BJ (cell line): ENCODE measurements at regions not wholly inside any gene's neighbourhood (a gene's known extent, or its start where the extent isn't known, plus 50 kb on each side); places are given as distances from the start of the nearest gene placed in this dataset.

Experiments
- CTCF ChIA-PET: fragments of 350-600 bp; formaldehyde crosslinking; extraction: SDS; loops from one replicate; lab custom pipeline; 2021; ENCODE audit warnings: antibody characterized with exemption, inconsistent platforms; lab: Yijun Ruan, JAX
- POLR2A ChIA-PET: fragments of 300-600 bp; sonication (Branson Sonifier 250); formaldehyde crosslinking; extraction: SDS; loops from one replicate; lab custom pipeline; 2021; ENCODE audit warnings: antibody characterized with exemption; lab: Charles Lee
- DNase-seq: peaks from one replicate; pipeline ENCODE4 v3.0.0-alpha.2; 2011; ENCODE audit warnings: low read depth
- H3K27me3 ChIP-seq: 2 replicates; pipeline ENCODE4 v1.6.0; 2011; ENCODE audit warnings: low read length; ENCODE audit not compliant: control insufficient read depth, insufficient read depth
- H3K36me3 ChIP-seq: 2 replicates; pipeline ENCODE4 v1.5.1; 2011; ENCODE audit warnings: low read length; ENCODE audit not compliant: control insufficient read depth, insufficient read depth
- H3K4me3 ChIP-seq: 2 replicates; pipeline ENCODE4 v1.5.1; 2011; ENCODE audit warnings: low read depth, mild to moderate bottlenecking, control low read depth, low read length
- TF ChIP-seq, protein P1 (sequence below): IDR thresholded peaks from 2 replicates; pipeline ENCODE4 v1.5.1; 2011; ENCODE audit warnings: low read depth, mild to moderate bottlenecking, control low read depth, inconsistent platforms, low read length, moderate library complexity; ENCODE audit not compliant: insufficient read depth

DNA sequence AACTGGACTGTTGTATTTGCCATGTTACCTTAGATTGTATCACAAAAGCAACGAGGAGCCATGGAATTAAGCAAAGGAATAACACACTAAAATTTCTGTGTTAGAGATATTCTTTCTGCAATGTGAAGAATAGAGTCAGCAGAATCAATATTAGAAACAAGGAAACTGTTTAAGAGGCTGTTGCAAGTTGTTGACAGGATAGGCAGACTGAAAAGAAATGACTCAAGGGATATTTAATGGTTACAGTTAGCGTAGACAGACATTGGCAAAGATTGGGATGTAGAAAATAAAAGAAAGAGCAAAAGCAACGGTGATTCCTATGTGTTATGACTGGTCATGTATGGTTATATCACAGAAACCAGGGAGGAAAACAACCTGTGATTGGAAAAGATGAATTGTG lies 299.0 kb upstream of the PPFIA2 start:
- DNase-seq: no peak
- ChIA-PET POLR2A (no interaction called here), CTCF (no interaction called here)
- TF ChIP-seq, protein P1, sequence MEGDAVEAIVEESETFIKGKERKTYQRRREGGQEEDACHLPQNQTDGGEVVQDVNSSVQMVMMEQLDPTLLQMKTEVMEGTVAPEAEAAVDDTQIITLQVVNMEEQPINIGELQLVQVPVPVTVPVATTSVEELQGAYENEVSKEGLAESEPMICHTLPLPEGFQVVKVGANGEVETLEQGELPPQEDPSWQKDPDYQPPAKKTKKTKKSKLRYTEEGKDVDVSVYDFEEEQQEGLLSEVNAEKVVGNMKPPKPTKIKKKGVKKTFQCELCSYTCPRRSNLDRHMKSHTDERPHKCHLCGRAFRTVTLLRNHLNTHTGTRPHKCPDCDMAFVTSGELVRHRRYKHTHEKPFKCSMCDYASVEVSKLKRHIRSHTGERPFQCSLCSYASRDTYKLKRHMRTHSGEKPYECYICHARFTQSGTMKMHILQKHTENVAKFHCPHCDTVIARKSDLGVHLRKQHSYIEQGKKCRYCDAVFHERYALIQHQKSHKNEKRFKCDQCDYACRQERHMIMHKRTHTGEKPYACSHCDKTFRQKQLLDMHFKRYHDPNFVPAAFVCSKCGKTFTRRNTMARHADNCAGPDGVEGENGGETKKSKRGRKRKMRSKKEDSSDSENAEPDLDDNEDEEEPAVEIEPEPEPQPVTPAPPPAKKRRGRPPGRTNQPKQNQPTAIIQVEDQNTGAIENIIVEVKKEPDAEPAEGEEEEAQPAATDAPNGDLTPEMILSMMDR: no peak
- Histone ChIP-seq H3K27me3 (no peaks in the 10 kb centered on the region), H3K36me3 (no peaks in the 10 kb centered on the region), H3K4me3 (no peak overlapping the region)

DNA sequence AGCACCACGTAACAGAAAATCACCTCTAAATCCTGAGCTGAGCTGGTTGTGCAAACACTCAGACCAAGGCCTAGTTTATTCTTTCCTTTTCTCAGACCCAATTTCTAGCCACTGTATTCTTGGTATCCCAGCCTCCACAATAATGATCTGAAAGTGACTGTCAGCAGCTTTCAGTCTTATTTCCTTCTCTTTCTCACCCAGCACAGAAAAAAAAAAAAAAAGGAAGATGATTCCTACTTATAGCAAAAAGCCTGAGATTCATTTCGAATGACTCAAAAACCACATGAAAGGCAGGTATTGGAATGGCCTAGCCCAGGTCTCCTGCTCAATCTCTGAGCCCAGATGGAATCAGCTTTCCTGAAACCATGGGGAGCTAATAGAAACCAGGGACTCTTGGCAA lies 298.6 kb upstream of the PPFIA2 start:
- H3K36me3 ChIP-seq: no peaks in the 10 kb centered on the region
- no peak overlapping the region for H3K4me3 ChIP-seq
- CTCF ChIA-PET: no interaction called here
- no peaks in the 10 kb centered on the region for H3K27me3 ChIP-seq
- POLR2A ChIA-PET: no interaction called here
- DNase-seq: no peak
- TF ChIP-seq, protein P1: no peak

DNA sequence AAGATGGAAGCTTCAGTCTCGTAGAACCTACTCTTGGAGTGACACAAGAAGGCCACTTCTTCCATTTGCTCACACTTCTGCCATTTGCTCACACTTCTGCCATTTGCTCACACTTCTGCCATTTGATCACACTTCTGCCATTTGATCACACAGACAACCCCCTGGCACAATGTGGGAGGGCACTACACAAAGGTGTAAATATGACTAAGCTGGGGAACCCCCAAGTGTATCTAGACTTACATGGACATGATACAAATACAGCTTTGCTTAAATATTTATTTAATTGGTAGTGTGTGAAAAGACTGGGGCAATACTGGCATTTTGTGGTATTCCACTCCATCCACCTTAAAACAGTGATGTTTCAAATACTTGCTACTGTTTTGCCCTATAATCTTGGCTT lies 296.2 kb upstream of the PPFIA2 start:
- TF ChIP-seq, protein P1: no peak
- Histone ChIP-seq H3K27me3 (no peaks in the 10 kb centered on the region), H3K36me3 (no peaks in the 10 kb centered on the region), H3K4me3 (no peak overlapping the region)
- no peak for DNase-seq
- ChIA-PET CTCF (interaction anchor here (1.1 kb wide), 1 partner anchor 38 kb away, joined by 3 read pairs; no protein-coding TSS in a partner anchor), POLR2A (no interaction called here)

DNA sequence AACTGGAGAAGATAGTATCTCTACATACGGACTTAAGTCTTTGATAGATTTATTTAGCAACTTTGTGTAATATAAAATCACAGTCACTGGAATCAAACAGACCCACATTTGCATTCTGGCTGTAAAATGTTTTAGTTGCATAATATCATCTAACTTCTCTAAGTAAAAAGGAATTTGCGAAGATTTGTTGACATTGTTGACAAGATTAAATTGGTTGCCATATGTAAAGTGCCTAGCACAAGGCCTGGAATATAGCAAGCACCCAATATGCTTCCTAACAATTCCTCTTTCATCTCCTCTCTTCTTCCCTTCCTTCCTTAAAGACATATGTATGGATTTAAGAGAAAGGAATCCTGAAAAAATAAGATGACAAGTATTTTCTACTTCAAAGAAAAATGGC lies 295.4 kb upstream of the PPFIA2 start:
- H3K27me3 ChIP-seq: no peaks in the 10 kb centered on the region
- ChIA-PET CTCF (no interaction called here), POLR2A (no interaction called here)

DNA sequence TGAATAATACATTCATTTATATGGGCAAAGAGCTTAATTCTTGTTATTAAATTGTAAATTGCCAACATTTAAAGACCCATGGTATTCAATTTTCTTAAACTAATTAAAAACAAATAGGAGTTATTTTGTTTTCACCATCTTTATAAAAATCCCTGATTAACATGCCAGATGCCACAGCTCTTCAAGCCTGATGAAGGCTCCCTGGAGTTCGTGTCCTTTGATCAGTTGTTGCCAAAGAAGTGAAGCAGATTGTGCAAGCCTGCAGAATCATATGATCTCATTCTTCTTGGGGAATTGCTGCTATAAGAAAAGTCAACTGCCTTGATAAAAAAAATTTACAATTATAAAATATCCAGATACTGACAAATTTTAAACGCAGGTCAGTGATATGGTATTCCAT lies 288.3 kb upstream of the PPFIA2 start:
- TF ChIP-seq, protein P1: no peak
- ChIA-PET CTCF (no interaction called here), POLR2A (no interaction called here)
- Histone ChIP-seq H3K4me3 (no peak overlapping the region), H3K36me3 (no peaks in the 10 kb centered on the region), H3K27me3 (no peaks in the 10 kb centered on the region)
- no peak for DNase-seq

More for the DNA sequence above, 295.4 kb upstream of the PPFIA2 start:
- H3K36me3 ChIP-seq: no peaks in the 10 kb centered on the region
- no peak overlapping the region for H3K4me3 ChIP-seq
- DNase-seq: no peak
- TF ChIP-seq, protein P1: no peak
